Activated CD8-positive, alpha-beta T cell treated with anti-CD3 and anti-CD28 coated beads, Interleukin-2, amount 10 ng/mL, durations not matched to agents 7 days and 5 days (primary cell): ENCODE measurements at regions not wholly inside any gene's neighbourhood (a gene's known extent, or its start where the extent isn't known, plus 50 kb on each side); places are given as distances from the start of the nearest gene placed in this dataset.
"Not testable (repeated sequence)": the region's sequence is repeated elsewhere in the genome, so short reads cannot be mapped to it uniquely, and the experiment has no call there.

Source experiments
- ATAC-seq: fragments of 150-1000 bp; cut with Tn5 transposase; one replicate; pipeline ENCODE4 v1.10.0; 2021; ENCODE audit warnings: moderate library complexity
- CTCF ChIA-PET: fragments of 350-600 bp; sonication (Branson Sonifier 250); formaldehyde crosslinking; loops from one replicate; lab custom pipeline; 2021; ENCODE audit warnings: antibody characterized with exemption; lab: Charles Lee
- POLR2A ChIA-PET: fragments of 350-600 bp; sonication (Branson Sonifier 250); formaldehyde crosslinking; loops from one replicate; lab custom pipeline; 2021; ENCODE audit warnings: antibody characterized with exemption; lab: Charles Lee
- DNase-seq: peaks from one replicate; pipeline ENCODE4 v3.0.0-alpha.2; 2020
- H3K27ac Mint-ChIP-seq: one replicate; pipeline ENCODE4 v1.8.0; 2021; ENCODE audit warnings: mild to moderate bottlenecking, mixed read lengths
- H3K27me3 Mint-ChIP-seq: one replicate; pipeline ENCODE4 v1.8.0; 2021; ENCODE audit warnings: low read depth, mixed read lengths
- H3K36me3 Mint-ChIP-seq: one replicate; pipeline ENCODE4 v1.8.0; 2021; ENCODE audit warnings: low read depth, mixed read lengths
- H3K4me1 Mint-ChIP-seq: one replicate; pipeline ENCODE4 v1.8.0; 2021; ENCODE audit warnings: low read depth, mixed read lengths
- H3K4me3 Mint-ChIP-seq: one replicate; pipeline ENCODE4 v1.8.0; 2021; ENCODE audit warnings: mild to moderate bottlenecking, mixed read lengths
- H3K9me3 Mint-ChIP-seq: one replicate; pipeline ENCODE4 v1.8.0; 2022; ENCODE audit warnings: mixed read lengths; ENCODE audit not compliant: insufficient read depth

GRCh38 chr13:62151724-62152123 is 736.1 kb upstream of the PCDH20 start:
- CTCF ChIA-PET, H3K4me3 Mint-ChIP-seq, DNase-seq, H3K36me3 Mint-ChIP-seq, ATAC-seq, H3K4me1 Mint-ChIP-seq, H3K27me3 Mint-ChIP-seq, POLR2A ChIA-PET, H3K27ac Mint-ChIP-seq: not testable (repeated sequence)
- H3K9me3 Mint-ChIP-seq, result peaks cover 13% of the 10 kb centered on the region

GRCh38 chr13:62142048-62142447 is 726.4 kb upstream of the PCDH20 start:
- no peak for DNase-seq
- Mint-ChIP-seq H3K27ac (no peak overlapping the region), H3K9me3 (peaks cover 17% of the 10 kb centered on the region), H3K4me3 (no peak overlapping the region), H3K4me1 (no peaks in the 10 kb centered on the region), H3K27me3 (no peaks in the 10 kb centered on the region), H3K36me3 (no peaks in the 10 kb centered on the region)
- ATAC-seq, result no peak
- POLR2A ChIA-PET, result no interaction called here
- CTCF ChIA-PET, result no interaction called here

GRCh38 chr13:62139597-62139996 is 723.9 kb upstream of the PCDH20 start:
- ATAC-seq (no peak), DNase-seq (no peak)
- H3K9me3 Mint-ChIP-seq, result peaks cover 9% of the 10 kb centered on the region
- H3K4me1 Mint-ChIP-seq, result no peaks in the 10 kb centered on the region
- ChIA-PET CTCF (no interaction called here), POLR2A (no interaction called here)
- no peaks in the 10 kb centered on the region for H3K27me3 Mint-ChIP-seq
- no peaks in the 10 kb centered on the region for H3K36me3 Mint-ChIP-seq
- H3K27ac Mint-ChIP-seq, result no peak overlapping the region
- H3K4me3 Mint-ChIP-seq, result no peak overlapping the region

DNA sequence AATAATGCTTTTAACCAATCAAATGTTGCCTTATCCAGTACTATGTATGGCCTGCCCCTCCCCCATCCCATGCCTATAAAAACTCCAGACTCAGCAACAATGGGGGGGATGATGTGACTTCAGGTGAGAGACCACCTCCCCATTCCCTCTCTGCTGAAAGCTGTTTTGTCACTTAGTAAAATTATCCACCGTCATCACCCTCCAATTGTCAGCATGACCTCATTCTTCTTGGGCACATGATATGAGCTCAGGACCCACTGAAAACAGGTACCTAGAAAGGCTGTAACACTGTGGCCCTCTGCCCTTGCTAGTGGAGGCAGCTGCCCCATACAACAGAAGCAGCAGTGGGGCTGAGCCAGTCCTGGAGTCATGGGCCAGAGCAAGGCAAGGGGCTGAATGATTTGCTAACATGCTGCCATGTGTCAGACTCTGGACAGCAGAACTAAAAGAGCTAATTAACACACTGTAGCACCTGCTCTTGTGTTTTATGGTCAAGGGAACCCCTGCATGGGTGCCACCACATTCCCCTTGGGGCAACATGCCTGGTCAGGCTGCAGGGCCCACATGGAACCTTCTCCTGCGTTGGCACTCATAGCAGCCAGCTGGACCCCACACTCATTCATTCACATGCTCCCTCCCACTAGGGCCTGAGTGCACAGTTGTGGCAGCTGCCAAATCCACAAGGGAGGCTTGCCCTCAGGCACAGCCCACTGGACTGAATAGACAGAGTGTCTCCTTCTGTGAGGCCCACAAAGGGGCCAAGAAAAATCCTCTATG is 722.2 kb upstream of the PCDH20 start:
- ChIA-PET CTCF (no interaction called here), POLR2A (no interaction called here)
- ATAC-seq (no peak), DNase-seq (no peak)
- H3K4me1 Mint-ChIP-seq, result no peaks in the 10 kb centered on the region
- H3K27me3 Mint-ChIP-seq, result no peaks in the 10 kb centered on the region
- H3K27ac Mint-ChIP-seq, result no peak overlapping the region
- peaks cover 6% of the 10 kb centered on the region for H3K9me3 Mint-ChIP-seq
- H3K4me3 Mint-ChIP-seq, result no peak overlapping the region
- no peaks in the 10 kb centered on the region for H3K36me3 Mint-ChIP-seq

GRCh38 chr13:62131604-62132003 is 716.0 kb upstream of the PCDH20 start:
- no peak overlapping the region for H3K27ac Mint-ChIP-seq
- no peaks in the 10 kb centered on the region for H3K9me3 Mint-ChIP-seq
- POLR2A ChIA-PET, result no interaction called here
- ATAC-seq (no peak), DNase-seq (no peak)
- H3K36me3 Mint-ChIP-seq, result no peaks in the 10 kb centered on the region
- no peaks in the 10 kb centered on the region for H3K27me3 Mint-ChIP-seq
- H3K4me3 Mint-ChIP-seq, result no peak overlapping the region
- H3K4me1 Mint-ChIP-seq, result no peaks in the 10 kb centered on the region
- CTCF ChIA-PET, result no interaction called here

DNA sequence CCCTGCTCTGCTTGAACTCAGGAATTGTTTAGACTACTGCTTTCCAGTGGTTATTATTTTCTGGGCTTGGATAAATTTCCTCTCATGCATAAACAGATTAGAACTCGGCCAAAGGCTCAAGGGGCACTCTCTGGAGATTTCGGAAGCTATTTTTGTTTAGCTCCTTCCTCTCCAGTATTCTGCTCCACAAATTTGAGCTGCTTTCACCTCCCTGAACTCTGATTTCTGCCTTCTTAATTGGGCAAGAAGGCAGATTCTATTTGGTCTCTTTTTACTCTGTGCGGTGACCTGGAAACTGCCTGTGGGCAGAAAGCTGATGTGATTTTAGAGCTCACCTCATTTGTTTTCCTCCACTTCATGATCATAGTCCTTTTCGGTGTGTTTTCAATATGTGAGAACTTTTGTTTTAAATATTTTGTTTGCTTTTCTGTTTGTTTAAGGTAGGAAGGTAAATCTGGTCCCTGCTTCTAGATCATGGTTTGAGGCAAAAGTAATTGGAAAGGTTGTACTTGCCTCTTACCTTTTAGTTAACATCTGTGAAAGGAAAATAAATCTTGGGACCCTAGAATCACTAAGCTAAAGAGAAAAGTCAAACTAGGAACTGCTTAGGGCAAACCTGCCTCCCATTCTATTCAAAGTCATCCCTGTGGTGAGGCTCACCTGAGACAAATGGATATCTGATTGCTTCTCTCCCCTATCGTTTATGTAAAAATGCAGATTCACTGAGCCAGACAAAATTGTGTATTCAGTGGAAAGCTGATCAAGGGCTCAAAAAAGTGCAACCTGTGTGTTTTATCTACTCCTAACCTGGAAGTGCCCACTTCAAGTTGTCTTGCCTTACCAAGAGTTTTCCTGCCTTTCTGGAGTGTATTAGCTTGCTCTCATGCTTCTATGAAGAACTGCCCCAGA is 714.7 kb upstream of the PCDH20 start:
- ChIA-PET POLR2A (interaction anchor here (0.7 kb wide), 1 partner anchor 257 kb away, joined by 3 read pairs; no protein-coding TSS in a partner anchor), CTCF (interaction anchor here (0.6 kb wide), 1 partner anchor 241 kb away, joined by 4 read pairs; no protein-coding TSS in a partner anchor)
- H3K4me1 Mint-ChIP-seq, result no peaks in the 10 kb centered on the region
- no peak for ATAC-seq
- no peaks in the 10 kb centered on the region for H3K36me3 Mint-ChIP-seq
- no peaks in the 10 kb centered on the region for H3K27me3 Mint-ChIP-seq
- no peaks in the 10 kb centered on the region for H3K9me3 Mint-ChIP-seq
- DNase-seq, result no peak
- H3K27ac Mint-ChIP-seq, result no peak overlapping the region
- H3K4me3 Mint-ChIP-seq, result no peak overlapping the region

DNA sequence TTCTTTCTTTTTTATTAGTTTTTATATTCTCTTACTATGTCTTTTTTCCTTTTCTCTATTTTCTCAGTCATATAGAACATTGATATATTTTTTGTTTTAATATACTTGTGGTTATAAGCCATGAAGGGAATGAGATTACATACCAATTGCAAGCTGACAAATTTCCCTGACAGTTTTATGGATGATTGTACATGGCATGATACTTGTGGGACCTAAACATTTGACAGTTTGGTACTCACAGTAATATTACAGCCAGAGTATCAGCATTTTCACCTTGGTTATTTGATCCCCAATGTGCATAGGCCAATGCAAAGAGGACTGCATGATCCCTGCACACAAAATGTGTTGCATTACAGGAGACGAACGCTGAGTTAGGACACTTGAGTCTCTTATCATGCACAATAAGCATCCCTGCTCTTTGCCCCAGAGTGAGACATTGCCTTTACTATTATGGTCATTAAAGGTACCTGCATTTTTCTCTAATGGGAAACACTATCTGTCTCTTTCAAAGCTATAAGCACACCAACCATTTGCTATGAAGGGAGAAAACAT is 713.4 kb upstream of the PCDH20 start:
- Mint-ChIP-seq H3K4me3 (no peak overlapping the region), H3K9me3 (no peaks in the 10 kb centered on the region), H3K4me1 (no peaks in the 10 kb centered on the region), H3K27ac (no peak overlapping the region), H3K27me3 (no peaks in the 10 kb centered on the region), H3K36me3 (no peaks in the 10 kb centered on the region)
- DNase-seq, result no peak
- ATAC-seq, result no peak
- ChIA-PET CTCF (no interaction called here), POLR2A (no interaction called here)

- CTCF ChIA-PET, result no interaction called here
- no peak for DNase-seq
Measured at GRCh38 chr13:62126400-62126799, 710.8 kb upstream of the PCDH20 start.

GRCh38 chr13:62125451-62125850 is 709.8 kb upstream of the PCDH20 start:
- ATAC-seq, result no peak
- DNase-seq, result no peak
- Mint-ChIP-seq H3K9me3 (no peaks in the 10 kb centered on the region), H3K27me3 (no peaks in the 10 kb centered on the region), H3K27ac (no peak overlapping the region), H3K4me3 (no peak overlapping the region), H3K36me3 (no peaks in the 10 kb centered on the region), H3K4me1 (no peaks in the 10 kb centered on the region)
- ChIA-PET POLR2A (no interaction called here), CTCF (no interaction called here)

More at GRCh38 chr13:62126400-62126799, 710.8 kb upstream of the PCDH20 start:
- no peaks in the 10 kb centered on the region for H3K4me1 Mint-ChIP-seq
- H3K27ac Mint-ChIP-seq, result no peak overlapping the region
- POLR2A ChIA-PET, result no interaction called here
- H3K36me3 Mint-ChIP-seq, result no peaks in the 10 kb centered on the region
- H3K9me3 Mint-ChIP-seq, result no peaks in the 10 kb centered on the region
- H3K27me3 Mint-ChIP-seq, result no peaks in the 10 kb centered on the region
- no peak overlapping the region for H3K4me3 Mint-ChIP-seq
- no peak for ATAC-seq

DNA sequence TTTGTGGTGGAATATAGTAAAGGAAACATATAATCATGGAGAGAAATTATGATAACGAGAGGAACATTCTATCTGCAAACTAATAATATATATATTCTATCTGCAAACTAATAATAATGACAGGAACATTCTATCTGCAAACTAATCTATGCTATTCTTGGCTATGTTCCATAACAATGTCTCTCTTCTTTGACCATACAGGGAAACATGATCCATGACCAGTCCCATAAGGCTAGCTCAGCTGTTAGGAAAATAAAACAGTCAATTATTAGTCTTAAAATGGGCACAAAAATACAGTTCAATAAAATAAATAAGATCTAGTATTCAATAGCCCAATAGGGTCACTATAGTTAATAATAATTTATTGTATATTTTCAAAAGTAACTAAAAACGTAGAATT is 707.8 kb upstream of the PCDH20 start:
- Mint-ChIP-seq H3K36me3 (no peaks in the 10 kb centered on the region), H3K9me3 (no peaks in the 10 kb centered on the region), H3K27ac (no peak overlapping the region), H3K4me1 (no peaks in the 10 kb centered on the region), H3K27me3 (no peaks in the 10 kb centered on the region), H3K4me3 (no peak overlapping the region)
- ChIA-PET POLR2A (no interaction called here), CTCF (no interaction called here)
- DNase-seq (no peak), ATAC-seq (no peak)

DNA sequence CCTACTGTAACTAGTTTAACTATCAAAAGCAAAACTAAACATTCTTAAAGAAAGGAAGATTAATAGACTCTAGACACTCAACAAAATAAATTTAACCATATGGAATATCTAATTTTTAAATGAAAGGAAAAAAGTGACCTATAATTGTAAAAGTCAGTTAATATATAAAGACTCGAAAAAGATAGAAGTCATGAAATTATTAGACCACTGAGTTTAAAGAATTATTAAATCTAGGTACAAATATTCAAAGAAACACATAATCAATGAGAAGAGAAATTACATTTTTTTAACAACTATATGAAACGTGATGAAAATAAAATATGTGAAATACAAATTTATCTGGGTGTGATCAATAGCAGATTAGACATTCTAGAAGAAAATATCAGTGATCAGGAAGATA is 706.8 kb upstream of the PCDH20 start:
- no peaks in the 10 kb centered on the region for H3K4me1 Mint-ChIP-seq
- no peak for ATAC-seq
- CTCF ChIA-PET, result no interaction called here

More for the DNA sequence above, 706.8 kb upstream of the PCDH20 start:
- no peak for DNase-seq
- Mint-ChIP-seq H3K4me3 (no peak overlapping the region), H3K9me3 (no peaks in the 10 kb centered on the region), H3K36me3 (no peaks in the 10 kb centered on the region), H3K27me3 (no peaks in the 10 kb centered on the region), H3K27ac (no peak overlapping the region)
- POLR2A ChIA-PET, result no interaction called here
